ENCODE measurements at regions not wholly inside any gene's neighbourhood (a gene's known extent, or its start where the extent isn't known, plus 50 kb on each side); places are given as distances from the start of the nearest gene placed in this dataset.

DNA sequence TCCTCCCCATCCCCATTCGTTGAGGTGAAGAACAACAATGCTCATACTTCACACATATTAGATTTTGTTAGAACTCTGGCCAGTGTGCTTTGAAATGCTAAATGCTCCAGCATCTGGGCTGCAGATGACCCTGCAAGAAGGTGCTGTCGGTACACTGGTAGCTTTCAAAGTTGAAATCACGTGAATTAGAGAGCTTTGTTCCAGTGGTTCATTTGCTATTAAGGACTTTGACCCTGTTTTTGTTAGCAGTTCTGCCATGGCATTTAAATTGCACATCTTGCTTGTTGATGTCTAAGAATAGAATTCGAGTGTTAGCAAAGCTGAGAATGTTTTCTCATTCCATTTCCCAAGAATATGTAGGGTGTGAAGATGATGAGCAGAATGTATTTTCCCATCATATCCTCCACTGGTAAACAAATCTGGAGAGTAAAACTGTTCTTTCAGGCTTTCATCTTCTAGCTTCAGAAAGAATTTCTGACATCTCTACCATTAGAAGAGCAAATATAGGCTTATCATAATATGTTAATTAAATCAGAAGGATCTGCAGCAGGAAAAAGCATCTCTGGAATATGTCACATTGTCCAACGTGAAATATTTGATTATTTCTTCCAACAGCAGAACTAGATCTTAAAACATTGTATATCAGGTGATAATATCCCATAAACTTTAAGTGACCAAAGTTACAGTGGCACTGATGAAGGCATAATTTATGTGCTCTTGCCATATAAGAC, 98.8 kb upstream of the PDE3A start:
- no peak for TF ChIP-seq CEBPB (IDR thresholded peaks at IDR 0.05)
- TF ChIP-seq RAD21 (IDR thresholded peaks at IDR 0.05; ENCODE audit: low read depth): no peak
- TF ChIP-seq, protein P1, sequence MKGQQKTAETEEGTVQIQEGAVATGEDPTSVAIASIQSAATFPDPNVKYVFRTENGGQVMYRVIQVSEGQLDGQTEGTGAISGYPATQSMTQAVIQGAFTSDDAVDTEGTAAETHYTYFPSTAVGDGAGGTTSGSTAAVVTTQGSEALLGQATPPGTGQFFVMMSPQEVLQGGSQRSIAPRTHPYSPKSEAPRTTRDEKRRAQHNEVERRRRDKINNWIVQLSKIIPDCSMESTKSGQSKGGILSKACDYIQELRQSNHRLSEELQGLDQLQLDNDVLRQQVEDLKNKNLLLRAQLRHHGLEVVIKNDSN (IDR thresholded peaks at IDR 0.05): no peak
- TF ChIP-seq EGR1 (IDR thresholded peaks at IDR 0.05): no peak
- TF ChIP-seq TAF1 (IDR thresholded peaks at IDR 0.05; ENCODE audit: low read depth): no peak
- TF ChIP-seq, protein P2, sequence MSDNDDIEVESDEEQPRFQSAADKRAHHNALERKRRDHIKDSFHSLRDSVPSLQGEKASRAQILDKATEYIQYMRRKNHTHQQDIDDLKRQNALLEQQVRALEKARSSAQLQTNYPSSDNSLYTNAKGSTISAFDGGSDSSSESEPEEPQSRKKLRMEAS (IDR thresholded peaks at IDR 0.05): no peak
- TF ChIP-seq FOXM1 (IDR thresholded peaks at IDR 0.05; ENCODE audit: borderline replicate concordance, low read depth): no peak
- TF ChIP-seq, protein P3, sequence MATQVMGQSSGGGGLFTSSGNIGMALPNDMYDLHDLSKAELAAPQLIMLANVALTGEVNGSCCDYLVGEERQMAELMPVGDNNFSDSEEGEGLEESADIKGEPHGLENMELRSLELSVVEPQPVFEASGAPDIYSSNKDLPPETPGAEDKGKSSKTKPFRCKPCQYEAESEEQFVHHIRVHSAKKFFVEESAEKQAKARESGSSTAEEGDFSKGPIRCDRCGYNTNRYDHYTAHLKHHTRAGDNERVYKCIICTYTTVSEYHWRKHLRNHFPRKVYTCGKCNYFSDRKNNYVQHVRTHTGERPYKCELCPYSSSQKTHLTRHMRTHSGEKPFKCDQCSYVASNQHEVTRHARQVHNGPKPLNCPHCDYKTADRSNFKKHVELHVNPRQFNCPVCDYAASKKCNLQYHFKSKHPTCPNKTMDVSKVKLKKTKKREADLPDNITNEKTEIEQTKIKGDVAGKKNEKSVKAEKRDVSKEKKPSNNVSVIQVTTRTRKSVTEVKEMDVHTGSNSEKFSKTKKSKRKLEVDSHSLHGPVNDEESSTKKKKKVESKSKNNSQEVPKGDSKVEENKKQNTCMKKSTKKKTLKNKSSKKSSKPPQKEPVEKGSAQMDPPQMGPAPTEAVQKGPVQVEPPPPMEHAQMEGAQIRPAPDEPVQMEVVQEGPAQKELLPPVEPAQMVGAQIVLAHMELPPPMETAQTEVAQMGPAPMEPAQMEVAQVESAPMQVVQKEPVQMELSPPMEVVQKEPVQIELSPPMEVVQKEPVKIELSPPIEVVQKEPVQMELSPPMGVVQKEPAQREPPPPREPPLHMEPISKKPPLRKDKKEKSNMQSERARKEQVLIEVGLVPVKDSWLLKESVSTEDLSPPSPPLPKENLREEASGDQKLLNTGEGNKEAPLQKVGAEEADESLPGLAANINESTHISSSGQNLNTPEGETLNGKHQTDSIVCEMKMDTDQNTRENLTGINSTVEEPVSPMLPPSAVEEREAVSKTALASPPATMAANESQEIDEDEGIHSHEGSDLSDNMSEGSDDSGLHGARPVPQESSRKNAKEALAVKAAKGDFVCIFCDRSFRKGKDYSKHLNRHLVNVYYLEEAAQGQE (IDR thresholded peaks at IDR 0.05; ENCODE audit: low read depth): no peak
- no peak for TF ChIP-seq NFIC (IDR thresholded peaks at IDR 0.05)
- no peak for TF ChIP-seq TCF12 (IDR thresholded peaks at IDR 0.05; ENCODE audit: low read depth)
- no peak for TF ChIP-seq ZBTB7A (IDR thresholded peaks at IDR 0.05; ENCODE audit: low read depth)
- no peak for TF ChIP-seq CREB1 (IDR thresholded peaks at IDR 0.05; ENCODE audit: low read depth)

DNA sequence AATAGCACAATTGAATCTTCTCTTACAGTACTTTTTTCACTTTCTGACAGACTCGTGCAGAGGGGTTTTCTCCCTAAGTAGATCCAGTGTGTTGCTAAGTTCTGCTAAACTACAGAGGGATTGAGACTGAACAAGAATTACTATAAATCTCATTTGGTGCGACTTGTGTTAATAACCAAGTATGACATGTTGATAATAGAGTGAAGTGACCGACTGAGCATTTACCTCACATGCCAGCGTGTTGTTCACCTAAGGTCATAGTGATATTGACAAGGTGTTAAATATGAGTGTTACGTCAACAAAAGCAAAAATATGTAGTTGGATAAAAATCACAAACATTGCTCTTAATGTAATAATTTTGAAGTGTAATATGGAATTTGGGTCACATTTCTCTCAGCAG, 97.8 kb upstream of the PDE3A start:
- TF ChIP-seq EP300 (IDR thresholded peaks at IDR 0.05; ENCODE audit: borderline replicate concordance) (no peak), TCF12 (IDR thresholded peaks at IDR 0.05; ENCODE audit: low read depth) (no peak), YY1 (IDR thresholded peaks at IDR 0.05; ENCODE audit: low read depth) (no peak), NFIC (IDR thresholded peaks at IDR 0.05) (no peak)
- TF ChIP-seq, protein P1 (IDR thresholded peaks at IDR 0.05): no peak

DNA sequence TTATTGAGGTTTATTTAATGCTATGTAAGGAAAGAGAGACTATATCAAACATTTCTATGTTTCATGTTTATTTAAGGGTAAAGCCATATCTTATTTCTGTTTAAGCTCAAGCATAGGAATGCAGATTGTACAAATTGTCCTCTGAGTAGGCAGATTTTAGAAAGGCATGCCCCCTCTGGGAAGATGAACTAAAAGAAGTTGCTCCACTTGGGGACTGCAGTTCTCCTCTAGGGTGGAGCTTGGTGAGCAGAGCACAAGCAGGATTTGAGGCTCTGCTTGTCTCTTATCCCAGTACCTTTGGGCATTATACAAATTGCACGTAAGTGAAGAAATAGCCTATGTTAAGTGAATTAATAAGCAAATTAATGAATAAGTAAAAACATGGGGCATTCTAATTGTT, 96.2 kb upstream of the PDE3A start:
- TF ChIP-seq EGR1 (IDR thresholded peaks at IDR 0.05): no peak
- TF ChIP-seq RAD21 (IDR thresholded peaks at IDR 0.05; ENCODE audit: low read depth): no peak
- no peak for TF ChIP-seq YY1 (IDR thresholded peaks at IDR 0.05; ENCODE audit: low read depth)
- TF ChIP-seq, protein P1 (IDR thresholded peaks at IDR 0.05): no peak

DNA sequence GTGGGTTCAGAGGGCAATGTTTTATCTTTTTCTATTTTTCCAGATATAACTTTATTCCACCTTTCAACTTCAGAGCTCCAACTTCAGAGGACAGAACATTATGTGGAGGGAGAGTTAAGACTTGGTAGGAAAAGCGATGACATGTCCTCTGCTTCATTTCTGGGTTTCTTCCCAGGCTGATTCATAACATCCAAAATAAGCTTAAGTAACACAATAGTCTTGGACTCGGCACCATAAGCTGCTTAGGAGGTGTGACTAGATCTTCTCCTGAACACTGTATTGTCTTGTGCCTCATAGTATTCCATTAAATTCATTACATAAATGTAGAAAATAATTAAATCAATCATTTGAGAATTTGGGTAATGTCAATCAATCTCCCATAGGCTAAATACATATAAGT, 95.5 kb upstream of the PDE3A start:
- TF ChIP-seq NFIC (IDR thresholded peaks at IDR 0.05) (no peak), EP300 (IDR thresholded peaks at IDR 0.05; ENCODE audit: borderline replicate concordance) (no peak), RAD21 (IDR thresholded peaks at IDR 0.05; ENCODE audit: low read depth) (no peak), TAF1 (IDR thresholded peaks at IDR 0.05; ENCODE audit: low read depth) (no peak), TCF12 (IDR thresholded peaks at IDR 0.05; ENCODE audit: low read depth) (no peak), CREB1 (IDR thresholded peaks at IDR 0.05; ENCODE audit: low read depth) (no peak), FOXM1 (IDR thresholded peaks at IDR 0.05; ENCODE audit: borderline replicate concordance, low read depth) (no peak), EGR1 (IDR thresholded peaks at IDR 0.05) (no peak), CEBPB (IDR thresholded peaks at IDR 0.05) (no peak)
- TF ChIP-seq, protein P3 (IDR thresholded peaks at IDR 0.05; ENCODE audit: low read depth): no peak
- TF ChIP-seq, protein P2 (IDR thresholded peaks at IDR 0.05): no peak

DNA sequence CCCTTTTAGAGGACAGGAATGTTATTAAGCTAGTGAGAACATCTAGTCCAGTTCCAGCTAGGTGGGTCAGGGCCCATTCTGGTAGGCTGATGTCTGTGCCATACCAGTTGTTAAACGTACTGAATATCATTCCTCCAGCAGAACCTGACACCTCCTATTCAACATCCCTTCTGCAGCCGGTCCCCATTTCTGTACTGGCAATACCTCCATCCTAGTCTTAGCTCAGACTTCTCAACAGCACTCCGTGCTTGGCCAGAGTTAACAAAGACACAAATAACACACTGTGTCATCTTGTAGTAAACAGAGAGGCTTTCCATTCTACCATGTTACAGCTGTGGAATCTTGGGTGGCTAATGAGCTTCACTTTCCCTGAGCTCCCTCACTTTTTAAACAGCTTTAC, 94.3 kb upstream of the PDE3A start:
- TF ChIP-seq FOXM1 (IDR thresholded peaks at IDR 0.05; ENCODE audit: borderline replicate concordance, low read depth) (no peak), CEBPB (IDR thresholded peaks at IDR 0.05) (no peak), EP300 (IDR thresholded peaks at IDR 0.05; ENCODE audit: borderline replicate concordance) (no peak), NFIC (IDR thresholded peaks at IDR 0.05) (no peak)

DNA sequence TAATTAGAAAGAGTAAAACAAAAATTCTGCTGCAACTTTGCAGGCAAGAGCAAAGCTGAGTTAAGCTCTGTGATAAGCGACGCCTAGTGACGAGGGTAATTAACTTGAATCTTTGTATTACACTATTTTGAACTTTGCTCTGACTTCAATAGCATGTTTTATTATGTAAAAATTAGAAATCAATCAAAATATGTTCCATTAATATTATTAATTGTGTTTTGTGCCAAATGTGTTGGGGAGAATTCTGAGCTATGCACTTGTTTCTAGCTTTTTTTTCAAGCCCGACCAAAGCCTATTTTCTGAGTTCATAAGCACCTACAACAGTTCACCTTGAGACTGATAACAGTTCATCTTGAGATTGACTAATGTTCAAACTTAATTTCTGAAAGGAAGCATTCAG, 90.1 kb upstream of the PDE3A start:
- TF ChIP-seq CREB1 (IDR thresholded peaks at IDR 0.05; ENCODE audit: low read depth) (no peak), NFIC (IDR thresholded peaks at IDR 0.05) (no peak), EGR1 (IDR thresholded peaks at IDR 0.05) (no peak), FOXM1 (IDR thresholded peaks at IDR 0.05; ENCODE audit: borderline replicate concordance, low read depth) (no peak), YY1 (IDR thresholded peaks at IDR 0.05; ENCODE audit: low read depth) (no peak), ZBTB7A (IDR thresholded peaks at IDR 0.05; ENCODE audit: low read depth) (no peak), TCF12 (IDR thresholded peaks at IDR 0.05; ENCODE audit: low read depth) (no peak), RAD21 (IDR thresholded peaks at IDR 0.05; ENCODE audit: low read depth) (no peak), TEAD4 (IDR thresholded peaks at IDR 0.05) (no peak), CEBPB (IDR thresholded peaks at IDR 0.05) (no peak), TAF1 (IDR thresholded peaks at IDR 0.05; ENCODE audit: low read depth) (no peak), EP300 (IDR thresholded peaks at IDR 0.05; ENCODE audit: borderline replicate concordance) (no peak)
- TF ChIP-seq, protein P1 (IDR thresholded peaks at IDR 0.05): no peak
- TF ChIP-seq, protein P2 (IDR thresholded peaks at IDR 0.05): no peak
- TF ChIP-seq, protein P3 (IDR thresholded peaks at IDR 0.05; ENCODE audit: low read depth): no peak
